B cell (primary cell): ENCODE measurements at regions not wholly inside any gene's neighbourhood (a gene's known extent, or its start where the extent isn't known, plus 50 kb on each side); places are given as distances from the start of the nearest gene placed in this dataset.

Experiments used
- CTCF ChIP-seq: fragments of 200-600 bp; IDR thresholded peaks from one replicate; pipeline ENCODE4 v1.8.0; 2022; ENCODE audit warnings: antibody characterized with exemption, mild to moderate bottlenecking
- EZH2 ChIP-seq: IDR thresholded peaks from 2 replicates; pipeline ENCODE4 v1.6.1; 2012; ENCODE audit warnings: borderline replicate concordance, low read depth, mild to moderate bottlenecking, moderate library complexity, low read length; ENCODE audit not compliant: insufficient read depth, poor library complexity, severe bottlenecking

- TF ChIP-seq CTCF (no peak), EZH2 (no peak)
Measured at GRCh38 chr3:158974904-158975303, 173.1 kb downstream of the MFSD1 start.
